ENCODE measurements at regions not wholly inside any gene's neighbourhood (a gene's known extent, or its start where the extent isn't known, plus 50 kb on each side); places are given as distances from the start of the nearest gene placed in this dataset.

- no peak for TF ChIP-seq CTCF (conservative IDR thresholded peaks at IDR 0.05 in 1 of 2, IDR thresholded peaks at IDR 0.05 in 1 of 2; ENCODE audit: extremely low read depth in 1 of 2, insufficient read depth in 1 of 2, low read depth in 1 of 2, low read length in 2 of 2)
- no peak for TF ChIP-seq EZH2 (IDR thresholded peaks at IDR 0.05; ENCODE audit: borderline replicate concordance, low read length)
Measured at GRCh38 chr17:70687421-70687820, 518.1 kb downstream of the KCNJ2 start.

Measured in mammary epithelial cell (primary cell).